Ureter (tissue), 1 donor: ENCODE measurements at regions not wholly inside any gene's neighbourhood (a gene's known extent, or its start where the extent isn't known, plus 50 kb on each side); places are given as distances from the start of the nearest gene placed in this dataset.
"Not testable (repeated sequence)": the region's sequence is repeated elsewhere in the genome, so short reads cannot be mapped to it uniquely, and the experiment has no call there.

ENCODE experiments used
- DNase-seq: peaks from one replicate; pipeline ENCODE4 v3.0.0-alpha.2; 2020; ENCODE audit warnings: low spot score
- donor health status: DM: yes; HTN: yes; CAD: no.

GRCh38 chr1:91207691-91208090, 185.9 kb upstream of the ZNF644 start:
- DNase-seq = not testable (repeated sequence)

- DNase-seq = not testable (repeated sequence)
Observed at GRCh38 chr1:91204150-91204549, 182.3 kb upstream of the ZNF644 start.

- no peak for DNase-seq
Observed at GRCh38 chr1:91201694-91202093, 179.9 kb upstream of the ZNF644 start.

GRCh38 chr1:91201176-91201575, 179.3 kb upstream of the ZNF644 start:
- no peak for DNase-seq

- DNase-seq = no peak
Observed at GRCh38 chr1:91200675-91201074, 178.8 kb upstream of the ZNF644 start.

- DNase-seq = no peak
Observed at GRCh38 chr1:91199988-91200387, 178.2 kb upstream of the ZNF644 start.

GRCh38 chr1:91190996-91191395, 169.2 kb upstream of the ZNF644 start:
- no peak for DNase-seq

GRCh38 chr1:91189096-91189495, 167.3 kb upstream of the ZNF644 start:
- DNase-seq = no peak

GRCh38 chr1:91182807-91183206, 161.0 kb upstream of the ZNF644 start:
- not testable (repeated sequence) for DNase-seq

- DNase-seq = no peak
Observed at GRCh38 chr1:91176250-91176649, 154.4 kb upstream of the ZNF644 start.

- DNase-seq = no peak
Observed at GRCh38 chr1:91174734-91175133, 152.9 kb upstream of the ZNF644 start.

- DNase-seq = no peak
Observed at GRCh38 chr1:91173346-91173890, 151.6 kb upstream of the ZNF644 start.

GRCh38 chr1:91172541-91172940, 150.7 kb upstream of the ZNF644 start:
- no peak for DNase-seq

- DNase-seq = no peak
Observed at GRCh38 chr1:91171898-91172297, 150.1 kb upstream of the ZNF644 start.

- no peak for DNase-seq
Observed at GRCh38 chr1:91170571-91170970, 148.7 kb upstream of the ZNF644 start.

- DNase-seq = no peak
Observed at GRCh38 chr1:91166106-91166712, 144.4 kb upstream of the ZNF644 start.

- DNase-seq = peak; percentile 84
Observed at GRCh38 chr1:91165033-91165654, 143.3 kb upstream of the ZNF644 start.

- no peak for DNase-seq
Observed at GRCh38 chr1:91162613-91163012, 140.8 kb upstream of the ZNF644 start.

- no peak for DNase-seq
Observed at GRCh38 chr1:91161749-91162148, 139.9 kb upstream of the ZNF644 start.

GRCh38 chr1:91161166-91161565, 139.3 kb upstream of the ZNF644 start:
- no peak for DNase-seq

- no peak for DNase-seq
Observed at GRCh38 chr1:91160363-91161075, 138.7 kb upstream of the ZNF644 start.

GRCh38 chr1:91153341-91153740, 131.5 kb upstream of the ZNF644 start:
- DNase-seq = no peak

GRCh38 chr1:91152331-91152730, 130.5 kb upstream of the ZNF644 start:
- no peak for DNase-seq
